GM12891 (cell line): ENCODE measurements at regions not wholly inside any gene's neighbourhood (a gene's known extent, or its start where the extent isn't known, plus 50 kb on each side); places are given as distances from the start of the nearest gene placed in this dataset.

Experiments
- PAX5 ChIP-seq: IDR thresholded peaks from 2 replicates; pipeline ENCODE4 v1.6.1; 2011; ENCODE audit warnings: low read length, moderate library complexity, mild to moderate bottlenecking; ENCODE audit not compliant: insufficient read depth, severe bottlenecking
- POLR2A ChIP-seq: IDR thresholded peaks from 2 replicates; pipeline ENCODE4 v1.6.1; 2011; ENCODE audit warnings: low read depth, low read length, control low read depth
- POLR2AphosphoS5 ChIP-seq: IDR thresholded peaks from 2 replicates; pipeline ENCODE4 v1.6.1; 2011; ENCODE audit warnings: low read depth, low read length, control low read depth

- TF ChIP-seq POLR2AphosphoS5 (no peak), POLR2A (no peak), PAX5 (no peak)
Observed at GRCh38 chr2:146527166-146527565, 1317.7 kb upstream of the ACVR2A start.
